ENCODE measurements at regions not wholly inside any gene's neighbourhood (a gene's known extent, or its start where the extent isn't known, plus 50 kb on each side); places are given as distances from the start of the nearest gene placed in this dataset.

- TF ChIP-seq CTCF (conservative IDR thresholded peaks at IDR 0.05; ENCODE audit: low read depth in 2 of 2): no peak
- TF ChIP-seq EZH2 (IDR thresholded peaks at IDR 0.05; ENCODE audit: low read depth, unreplicated experiment): no peak
- TF ChIP-seq REST (IDR thresholded peaks at IDR 0.05; ENCODE audit: unreplicated experiment): no peak
- no peak for TF ChIP-seq EZH2phosphoT487 (IDR thresholded peaks at IDR 0.05; ENCODE audit: unreplicated experiment)
- TF ChIP-seq CREB1 (CRISPR knock-in tag; IDR thresholded peaks at IDR 0.05; ENCODE audit: low read depth): no peak
- TF ChIP-seq ZNF331 (CRISPR knock-in tag; IDR thresholded peaks at IDR 0.05; ENCODE audit: low read depth): no peak
- no peak for TF ChIP-seq JUNB (IDR thresholded peaks at IDR 0.05; ENCODE audit: unreplicated experiment)
- no peak for TF ChIP-seq ETS1 (IDR thresholded peaks at IDR 0.05)
Observed at GRCh38 chr1:157269656-157270375, 131.6 kb upstream of the ETV3 start.
